Fibroblast of mammary gland (primary cell): ENCODE measurements at regions not wholly inside any gene's neighbourhood (a gene's known extent, or its start where the extent isn't known, plus 50 kb on each side); places are given as distances from the start of the nearest gene placed in this dataset.

Experiments
- DNase-seq: peaks from one replicate; pipeline ENCODE4 v3.0.0-alpha.2; 2010; ENCODE audit warnings: low read depth
- H3K4me3 ChIP-seq: 2 replicates; pipeline ENCODE4 v1.5.1; 2011; ENCODE audit warnings: low read depth, mild to moderate bottlenecking, low read length, moderate library complexity; ENCODE audit not compliant: control insufficient read depth
- CTCF ChIP-seq: conservative IDR thresholded peaks from 2 replicates; pipeline ENCODE4 v1.5.1; 2011; ENCODE audit warnings: low read depth, low read length, inconsistent platforms; ENCODE audit not compliant: control insufficient read depth, insufficient read depth

DNA sequence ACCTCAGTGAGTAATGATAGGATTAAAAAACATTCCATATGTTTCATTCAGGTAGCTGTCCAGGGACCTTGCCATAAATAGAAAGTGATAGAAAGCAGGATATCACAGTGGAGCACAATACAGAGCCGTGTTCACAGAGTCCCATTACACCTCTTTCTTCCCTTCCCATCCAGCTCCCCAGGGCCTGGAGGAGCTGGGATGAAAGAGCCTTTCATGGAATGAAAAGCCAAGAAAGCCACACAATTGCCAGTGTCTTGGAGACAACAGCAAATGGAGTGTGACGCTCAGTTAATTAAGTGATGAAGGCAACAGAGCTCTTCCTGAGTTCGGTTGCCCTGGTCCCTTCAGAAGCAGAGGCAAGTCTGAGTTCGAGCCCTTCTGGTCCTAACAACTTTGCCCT, 387.3 kb upstream of the PLXNA2 start:
- DNase-seq: no peak
- TF ChIP-seq CTCF: no peak
- H3K4me3 ChIP-seq: no peak overlapping the region

- TF ChIP-seq CTCF: no peak
- no peak overlapping the region for H3K4me3 ChIP-seq
- DNase-seq: no peak
Observed at GRCh38 chr1:208634346-208635140, 390.4 kb upstream of the PLXNA2 start.

- TF ChIP-seq CTCF: no peak
- no peak overlapping the region for H3K4me3 ChIP-seq
- no peak for DNase-seq
Observed at GRCh38 chr1:208637181-208637580, 393.0 kb upstream of the PLXNA2 start.

GRCh38 chr1:208639382-208639781, 395.2 kb upstream of the PLXNA2 start:
- H3K4me3 ChIP-seq: no peak overlapping the region
- no peak for DNase-seq
- no peak for TF ChIP-seq CTCF

DNA sequence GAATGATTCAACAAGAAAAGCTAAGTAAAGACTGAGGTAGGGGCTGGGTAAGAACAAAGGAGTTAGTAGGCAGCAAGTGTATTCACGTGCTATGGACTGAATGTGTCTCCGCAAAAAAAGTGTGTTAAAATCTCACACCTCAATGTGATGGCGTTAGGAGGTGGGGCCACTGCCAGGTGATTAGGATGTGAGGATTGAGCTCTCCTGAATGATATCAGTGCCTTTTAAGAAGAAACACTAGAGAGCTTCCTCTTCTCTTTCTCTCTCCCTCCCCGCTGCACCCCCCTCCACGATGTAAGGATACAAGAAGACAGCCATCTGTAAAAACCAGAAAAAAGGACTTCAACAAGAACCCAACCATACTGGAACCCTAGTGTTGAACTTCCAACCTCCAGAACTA, 396.1 kb upstream of the PLXNA2 start:
- TF ChIP-seq CTCF: no peak
- no peak for DNase-seq
- no peak overlapping the region for H3K4me3 ChIP-seq

DNA sequence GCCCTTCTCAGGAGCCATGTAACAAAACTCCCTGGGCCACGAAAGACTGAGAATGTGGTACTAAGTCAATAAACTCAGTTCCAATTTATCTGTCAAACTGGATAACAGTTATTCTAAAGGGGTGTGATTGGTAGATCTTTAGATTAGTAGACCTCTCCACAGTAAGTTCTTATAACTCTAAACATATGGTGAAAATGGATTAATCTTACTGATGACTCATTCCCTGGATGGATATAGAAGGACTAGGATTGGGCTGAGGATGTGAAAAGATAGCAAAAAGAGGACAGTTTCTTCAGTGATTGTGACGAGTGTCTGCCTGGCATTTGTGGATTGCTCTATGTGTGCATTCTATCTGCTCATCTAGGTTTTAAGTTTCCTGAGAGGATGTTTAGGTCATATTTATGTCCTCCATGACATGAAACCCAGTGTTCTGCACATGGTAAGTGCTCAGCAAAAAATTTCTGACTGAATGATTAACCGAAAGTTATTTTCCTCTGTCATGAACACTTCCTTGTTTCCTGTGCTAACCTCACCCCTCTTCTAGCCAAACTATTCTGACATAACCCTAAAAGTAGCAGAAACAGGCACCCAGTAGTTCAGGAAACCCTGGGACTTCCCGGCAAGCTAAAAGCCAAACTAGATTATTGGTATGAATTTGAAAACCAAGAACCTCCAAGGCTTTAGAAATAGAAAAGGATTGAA, 397.5 kb upstream of the PLXNA2 start:
- DNase-seq: no peak
- H3K4me3 ChIP-seq: no peak overlapping the region
- TF ChIP-seq CTCF: no peak
